GM23248 (cell line): ENCODE measurements at regions not wholly inside any gene's neighbourhood (a gene's known extent, or its start where the extent isn't known, plus 50 kb on each side); places are given as distances from the start of the nearest gene placed in this dataset.

Source experiments
- EZH2 ChIP-seq: fragments of 200-600 bp; sonication (generic); IDR thresholded peaks from 2 replicates; pipeline ENCODE4 v1.6.1; 2018; ENCODE audit warnings: antibody characterized with exemption, mild to moderate bottlenecking; ENCODE audit not compliant: insufficient read depth, poor library complexity, severe bottlenecking
- EZH2phosphoT487 ChIP-seq: fragments of 200-600 bp; sonication (generic); IDR thresholded peaks from 2 replicates; pipeline ENCODE4 v1.6.1; 2018; ENCODE audit warnings: antibody characterized with exemption, moderate library complexity, mild to moderate bottlenecking, low read depth; ENCODE audit not compliant: insufficient read depth

DNA sequence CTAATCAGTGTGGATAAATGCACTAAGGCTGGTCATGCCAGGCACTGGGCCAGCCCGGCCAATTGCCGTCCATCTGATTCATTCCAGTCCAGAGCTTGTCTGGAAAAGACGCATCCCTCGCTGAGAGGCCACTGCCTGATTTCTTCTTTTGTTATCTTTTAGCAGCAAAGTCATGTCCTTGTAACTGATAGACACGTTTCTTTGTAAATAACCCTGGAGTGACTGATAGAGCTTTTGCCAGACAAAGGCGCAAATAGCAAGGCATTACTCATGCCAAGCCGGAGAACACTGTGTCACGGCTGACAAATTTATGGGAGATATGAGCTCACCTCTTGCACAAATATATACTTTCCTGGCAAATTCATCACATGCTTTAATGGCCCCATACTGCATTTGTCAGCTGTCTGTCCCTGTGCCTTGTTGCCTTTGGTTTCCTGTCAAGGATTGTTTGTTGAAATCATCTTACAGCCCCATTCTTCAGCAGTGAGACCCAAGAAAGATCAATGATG, 164.4 kb downstream of the ETAA1 start:
- no peak for TF ChIP-seq EZH2phosphoT487
- no peak for TF ChIP-seq EZH2
